ENCODE measurements at regions not wholly inside any gene's neighbourhood (a gene's known extent, or its start where the extent isn't known, plus 50 kb on each side); places are given as distances from the start of the nearest gene placed in this dataset.

DNA sequence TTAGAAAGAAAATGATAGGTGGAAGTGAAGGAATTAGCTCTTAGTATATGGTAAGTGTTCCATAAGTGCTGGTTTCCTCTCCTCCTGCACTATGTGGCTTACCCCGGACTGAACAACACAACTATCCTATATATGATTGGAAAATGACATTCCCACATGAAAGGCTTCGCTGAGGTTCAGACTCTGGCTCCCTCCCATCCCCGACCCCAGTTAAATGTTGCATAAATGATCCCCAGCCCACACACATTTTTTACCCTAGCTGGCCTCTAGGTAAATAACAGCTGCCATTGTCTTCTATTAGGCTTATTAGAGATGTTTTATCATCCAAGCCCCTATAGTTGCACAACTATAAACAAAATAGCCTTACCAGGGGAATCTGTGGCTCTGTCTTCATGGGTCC lies 495.6 kb upstream of the CDH11 start:
- no peak overlapping the region for H3K4me3 ChIP-seq (replicated peaks; ENCODE audit: low read depth, low read length)
- DNase-seq (ENCODE audit: extremely low read depth, low read depth): no peak
- TF ChIP-seq, protein P1, sequence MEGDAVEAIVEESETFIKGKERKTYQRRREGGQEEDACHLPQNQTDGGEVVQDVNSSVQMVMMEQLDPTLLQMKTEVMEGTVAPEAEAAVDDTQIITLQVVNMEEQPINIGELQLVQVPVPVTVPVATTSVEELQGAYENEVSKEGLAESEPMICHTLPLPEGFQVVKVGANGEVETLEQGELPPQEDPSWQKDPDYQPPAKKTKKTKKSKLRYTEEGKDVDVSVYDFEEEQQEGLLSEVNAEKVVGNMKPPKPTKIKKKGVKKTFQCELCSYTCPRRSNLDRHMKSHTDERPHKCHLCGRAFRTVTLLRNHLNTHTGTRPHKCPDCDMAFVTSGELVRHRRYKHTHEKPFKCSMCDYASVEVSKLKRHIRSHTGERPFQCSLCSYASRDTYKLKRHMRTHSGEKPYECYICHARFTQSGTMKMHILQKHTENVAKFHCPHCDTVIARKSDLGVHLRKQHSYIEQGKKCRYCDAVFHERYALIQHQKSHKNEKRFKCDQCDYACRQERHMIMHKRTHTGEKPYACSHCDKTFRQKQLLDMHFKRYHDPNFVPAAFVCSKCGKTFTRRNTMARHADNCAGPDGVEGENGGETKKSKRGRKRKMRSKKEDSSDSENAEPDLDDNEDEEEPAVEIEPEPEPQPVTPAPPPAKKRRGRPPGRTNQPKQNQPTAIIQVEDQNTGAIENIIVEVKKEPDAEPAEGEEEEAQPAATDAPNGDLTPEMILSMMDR (IDR thresholded peaks at IDR 0.05; ENCODE audit: low read depth, low read length, missing control alignments): no peak

DNA sequence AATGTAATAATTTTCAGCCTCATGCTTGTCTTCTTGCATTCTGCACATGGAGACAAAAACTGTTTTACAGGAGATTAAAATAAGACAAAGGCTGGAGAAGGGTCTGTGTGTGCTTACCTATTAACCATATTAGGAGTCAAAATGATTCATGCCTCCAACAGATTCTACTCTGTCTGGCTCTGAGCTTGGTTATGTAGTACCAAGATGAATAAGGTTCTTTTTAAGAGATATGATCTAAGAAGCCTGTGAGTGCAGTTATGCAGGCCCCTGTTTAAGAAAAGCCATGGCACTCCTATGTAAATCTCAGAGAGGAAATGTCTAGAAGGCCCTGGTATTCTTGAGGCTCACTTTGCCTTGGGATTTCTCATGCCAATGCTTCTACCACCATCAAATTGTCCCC lies 486.6 kb upstream of the CDH11 start:
- TF ChIP-seq, protein P1 (IDR thresholded peaks at IDR 0.05; ENCODE audit: low read depth, low read length, missing control alignments): no peak
- no peak for DNase-seq (ENCODE audit: extremely low read depth, low read depth)

GRCh38 chr16:65604771-65605170 lies 482.9 kb upstream of the CDH11 start:
- TF ChIP-seq, protein P1 (IDR thresholded peaks at IDR 0.05; ENCODE audit: low read depth, low read length, missing control alignments): no peak
- no peak for DNase-seq (ENCODE audit: extremely low read depth, low read depth)
- no peak overlapping the region for H3K4me3 ChIP-seq (replicated peaks; ENCODE audit: low read depth, low read length)

More for the DNA sequence above, 486.6 kb upstream of the CDH11 start:
- H3K4me3 ChIP-seq (replicated peaks; ENCODE audit: low read depth, low read length): no peak overlapping the region

GRCh38 chr16:65601781-65602180 lies 479.9 kb upstream of the CDH11 start:
- TF ChIP-seq, protein P1 (IDR thresholded peaks at IDR 0.05; ENCODE audit: low read depth, low read length, missing control alignments): no peak
- DNase-seq (ENCODE audit: extremely low read depth, low read depth): no peak
- H3K4me3 ChIP-seq (replicated peaks; ENCODE audit: low read depth, low read length): no peak overlapping the region

DNA sequence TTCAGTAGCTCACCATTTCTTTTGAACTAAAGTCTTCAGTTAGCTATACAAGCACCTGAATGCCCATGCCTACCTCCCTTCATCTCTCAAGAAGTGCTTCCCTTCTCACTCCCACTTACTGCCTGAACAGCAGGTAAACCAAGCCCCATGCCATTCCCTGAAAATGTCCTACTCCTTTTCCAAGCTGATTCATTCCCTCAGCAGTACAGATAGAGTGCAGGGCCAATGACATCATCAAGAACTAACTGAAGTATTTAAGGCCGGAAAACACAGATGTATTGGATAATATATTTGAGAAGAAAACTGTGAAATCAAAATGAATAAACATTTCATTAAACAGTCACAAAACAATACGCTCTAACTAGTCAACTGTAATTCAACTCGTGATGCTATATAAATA lies 478.8 kb upstream of the CDH11 start:
- H3K4me3 ChIP-seq (replicated peaks; ENCODE audit: low read depth, low read length): no peak overlapping the region
- peak; percentile 9 for DNase-seq (ENCODE audit: extremely low read depth, low read depth)
- TF ChIP-seq, protein P1 (IDR thresholded peaks at IDR 0.05; ENCODE audit: low read depth, low read length, missing control alignments): no peak

DNA sequence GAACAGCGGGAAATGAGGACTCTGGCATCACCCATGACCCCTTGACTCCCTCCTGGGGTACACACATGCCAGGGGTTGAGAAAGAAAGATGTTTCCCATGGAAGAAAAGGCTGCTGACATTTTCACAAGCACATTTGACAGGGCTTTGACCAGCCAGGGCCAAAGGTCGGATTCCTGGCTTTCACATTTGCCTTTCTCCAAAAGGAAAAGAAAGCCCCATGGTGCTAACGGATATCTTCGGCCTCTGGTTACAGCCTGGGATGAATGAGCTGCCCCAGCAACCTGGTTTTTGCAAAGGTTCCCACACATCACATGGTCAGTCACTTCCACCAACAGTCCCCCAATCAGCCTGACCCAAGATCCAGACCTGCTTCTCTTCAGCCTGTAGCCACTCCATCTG lies 478.2 kb upstream of the CDH11 start:
- TF ChIP-seq, protein P1 (IDR thresholded peaks at IDR 0.05; ENCODE audit: low read depth, low read length, missing control alignments): no peak
- H3K4me3 ChIP-seq (replicated peaks; ENCODE audit: low read depth, low read length): no peak overlapping the region
- DNase-seq (ENCODE audit: extremely low read depth, low read depth): no peak

DNA sequence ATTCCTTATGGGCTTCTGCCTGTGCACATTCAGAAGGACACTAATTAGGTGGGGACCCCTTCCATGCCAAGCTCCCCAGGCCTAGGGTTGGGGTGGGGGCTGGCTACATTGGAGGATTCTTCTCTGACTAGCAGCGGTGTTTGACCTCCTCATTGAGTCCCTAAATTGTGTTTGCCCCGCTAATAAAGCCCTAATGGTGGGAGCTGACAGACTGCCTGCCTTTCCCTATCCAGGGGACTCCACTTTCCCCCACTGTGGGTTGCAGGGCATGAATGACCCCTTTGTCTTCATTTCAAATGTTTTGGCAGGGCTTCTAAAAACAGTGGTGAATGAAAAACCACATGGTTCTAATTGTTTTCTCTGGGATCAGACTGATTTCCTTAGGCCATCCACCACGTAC lies 476.8 kb upstream of the CDH11 start:
- no peak overlapping the region for H3K4me3 ChIP-seq (replicated peaks; ENCODE audit: low read depth, low read length)
- TF ChIP-seq, protein P1 (IDR thresholded peaks at IDR 0.05; ENCODE audit: low read depth, low read length, missing control alignments): no peak
- no peak for DNase-seq (ENCODE audit: extremely low read depth, low read depth)
